Endodermal cell (in vitro differentiated cells): ENCODE measurements at regions not wholly inside any gene's neighbourhood (a gene's known extent, or its start where the extent isn't known, plus 50 kb on each side); places are given as distances from the start of the nearest gene placed in this dataset.
A peak's percentile ranks its signal among the peaks of the same experiment; 100 is the strongest.

Source experiments
- DNase-seq: peaks from one replicate; pipeline ENCODE4 v3.0.0-alpha.2; 2017
- H3K27ac ChIP-seq: 2 replicates; pipeline ENCODE4 v1.5.1; 2013; ENCODE audit warnings: mild to moderate bottlenecking, low read depth, low read length, moderate library complexity
- H3K27me3 ChIP-seq: 2 replicates; pipeline ENCODE4 v1.6.1; 2013; ENCODE audit warnings: mild to moderate bottlenecking, low read length, moderate library complexity; ENCODE audit not compliant: insufficient read depth, control insufficient read depth, poor library complexity, severe bottlenecking
- H3K36me3 ChIP-seq: 2 replicates; pipeline ENCODE4 v1.7.0; 2013; ENCODE audit warnings: mild to moderate bottlenecking, low read length, moderate library complexity; ENCODE audit not compliant: control insufficient read depth, insufficient read depth
- H3K4me1 ChIP-seq: one replicate; pipeline ENCODE4 v1.7.0; 2013; ENCODE audit warnings: low read length; ENCODE audit not compliant: control insufficient read depth, insufficient read depth
- H3K4me3 ChIP-seq: 2 replicates; pipeline ENCODE4 v1.5.1; 2013; ENCODE audit warnings: mild to moderate bottlenecking, low read length, moderate library complexity
- H3K9ac ChIP-seq: 2 replicates; pipeline ENCODE4 v1.6.1; 2013; ENCODE audit warnings: mild to moderate bottlenecking, low read length, moderate library complexity; ENCODE audit not compliant: poor library complexity, severe bottlenecking; ENCODE audit errors: extremely low read depth
- H3K9me3 ChIP-seq: 2 replicates; pipeline ENCODE4 v1.6.1; 2013; ENCODE audit warnings: mild to moderate bottlenecking, low read length, moderate library complexity; ENCODE audit not compliant: control insufficient read depth
- H3K27ac Mint-ChIP-seq: 2 replicates; pipeline ENCODE4 v1.8.0; 2020; ENCODE audit warnings: mixed read lengths
- H3K27me3 Mint-ChIP-seq: 2 replicates; pipeline ENCODE4 v1.8.0; 2021; ENCODE audit warnings: mild to moderate bottlenecking, mixed read lengths; ENCODE audit not compliant: insufficient read depth
- H3K36me3 Mint-ChIP-seq: 2 replicates; pipeline ENCODE4 v1.8.0; 2020; ENCODE audit warnings: low read depth, mixed read lengths
- H3K4me1 Mint-ChIP-seq: 2 replicates; pipeline ENCODE4 v1.8.0; 2020; ENCODE audit warnings: mixed read lengths
- H3K4me3 Mint-ChIP-seq: 2 replicates; pipeline ENCODE4 v1.8.0; 2020; ENCODE audit warnings: mild to moderate bottlenecking, moderate library complexity, mixed read lengths
- H3K9me3 Mint-ChIP-seq: 2 replicates; pipeline ENCODE4 v1.8.0; 2020; ENCODE audit warnings: mild to moderate bottlenecking, mixed read lengths
- CTCF ChIP-seq: fragments of 200-600 bp; sonication (generic); conservative IDR thresholded peaks from 2 replicates; pipeline ENCODE4 v1.5.0; 2021; ENCODE audit warnings: antibody characterized with exemption, mild to moderate bottlenecking
- WGBS, 2 experiments: methylation state at CpG; one replicate each; pipeline versions ENCODE4 v1.1.5 to v1.1.7; 2013; ENCODE audit warnings: missing lambda C conversion rate in 2 of 2, mixed read lengths in 1 of 2; ENCODE audit not compliant: insufficient coverage in 1 of 2, insufficient read length in 1 of 2; 5-methylcytosine and 5-hydroxymethylcytosine counted together

GRCh38 chr4:130559268-130559667, 1463.3 kb downstream of the C4orf33 start:
- Histone ChIP-seq H3K27me3 (no peaks in the 10 kb centered on the region), H3K9ac (no peak overlapping the region), H3K4me3 (no peak overlapping the region), H3K27ac (no peak overlapping the region), H3K4me1 (no peaks in the 10 kb centered on the region), H3K36me3 (peaks cover 4% of the 10 kb centered on the region), H3K9me3 (peaks cover 8% of the 10 kb centered on the region)
- H3K4me1 Mint-ChIP-seq: peaks cover 12% of the 10 kb centered on the region
- no peak for DNase-seq
- H3K27me3 Mint-ChIP-seq: no peaks in the 10 kb centered on the region
- peaks cover 4% of the 10 kb centered on the region for H3K36me3 Mint-ChIP-seq
- no peak for TF ChIP-seq CTCF
- WGBS, 2 experiments: 94% methylated on average over 1 of the region's 2 CpGs; no CpG with 5 or more reads in 1 of the 2 experiments
- H3K4me3 Mint-ChIP-seq: no peak overlapping the region
- no peak overlapping the region for H3K27ac Mint-ChIP-seq
- peaks cover 6% of the 10 kb centered on the region for H3K9me3 Mint-ChIP-seq

- TF ChIP-seq CTCF: peak; percentile 85
- H3K4me1 ChIP-seq: no peaks in the 10 kb centered on the region
- DNase-seq: peak; percentile 88
- no peaks in the 10 kb centered on the region for H3K27me3 ChIP-seq
- peaks cover 16% of the 10 kb centered on the region for H3K4me1 Mint-ChIP-seq
- peaks cover 29% of the 10 kb centered on the region for H3K9me3 Mint-ChIP-seq
- no peak overlapping the region for H3K4me3 ChIP-seq
- no peak overlapping the region for H3K4me3 Mint-ChIP-seq
- no peaks in the 10 kb centered on the region for H3K27me3 Mint-ChIP-seq
- H3K36me3 ChIP-seq: peaks cover 16% of the 10 kb centered on the region
- WGBS, 2 experiments: 46 to 61% methylated on average over 7 to 8 of the region's 8 CpGs
- H3K9ac ChIP-seq: no peak overlapping the region
- peaks cover 40% of the 10 kb centered on the region for H3K9me3 ChIP-seq
- no peak overlapping the region for H3K27ac Mint-ChIP-seq
- H3K36me3 Mint-ChIP-seq: peaks cover 19% of the 10 kb centered on the region
- no peak overlapping the region for H3K27ac ChIP-seq
Observed at GRCh38 chr4:130563185-130563888, 1467.4 kb downstream of the C4orf33 start.

GRCh38 chr4:130563889-130564418, 1468.0 kb downstream of the C4orf33 start:
- Histone ChIP-seq H3K36me3 (peaks cover 20% of the 10 kb centered on the region), H3K4me3 (no peak overlapping the region), H3K9me3 (peaks cover 40% of the 10 kb centered on the region), H3K9ac (no peak overlapping the region), H3K4me1 (no peaks in the 10 kb centered on the region), H3K27me3 (no peaks in the 10 kb centered on the region), H3K27ac (no peak overlapping the region)
- H3K27me3 Mint-ChIP-seq: no peaks in the 10 kb centered on the region
- H3K36me3 Mint-ChIP-seq: peaks cover 18% of the 10 kb centered on the region
- peaks cover 32% of the 10 kb centered on the region for H3K9me3 Mint-ChIP-seq
- H3K4me3 Mint-ChIP-seq: no peak overlapping the region
- H3K27ac Mint-ChIP-seq: no peak overlapping the region
- WGBS, 2 experiments: 63 to 92% methylated on average over 1 of the region's 1 CpG
- TF ChIP-seq CTCF: no peak
- DNase-seq: no peak
- peaks cover 16% of the 10 kb centered on the region for H3K4me1 Mint-ChIP-seq
